ENCODE measurements at regions not wholly inside any gene's neighbourhood (a gene's known extent, or its start where the extent isn't known, plus 50 kb on each side); places are given as distances from the start of the nearest gene placed in this dataset.

- TF ChIP-seq CHD7 (IDR thresholded peaks at IDR 0.05; ENCODE audit: insufficient replicate concordance, low read length), result no peak
- TF ChIP-seq CBX5 (IDR thresholded peaks at IDR 0.05; ENCODE audit: low read depth, low read length), result no peak
- no peak for TF ChIP-seq CREB1 (IDR thresholded peaks at IDR 0.05)
- TF ChIP-seq, protein P1, sequence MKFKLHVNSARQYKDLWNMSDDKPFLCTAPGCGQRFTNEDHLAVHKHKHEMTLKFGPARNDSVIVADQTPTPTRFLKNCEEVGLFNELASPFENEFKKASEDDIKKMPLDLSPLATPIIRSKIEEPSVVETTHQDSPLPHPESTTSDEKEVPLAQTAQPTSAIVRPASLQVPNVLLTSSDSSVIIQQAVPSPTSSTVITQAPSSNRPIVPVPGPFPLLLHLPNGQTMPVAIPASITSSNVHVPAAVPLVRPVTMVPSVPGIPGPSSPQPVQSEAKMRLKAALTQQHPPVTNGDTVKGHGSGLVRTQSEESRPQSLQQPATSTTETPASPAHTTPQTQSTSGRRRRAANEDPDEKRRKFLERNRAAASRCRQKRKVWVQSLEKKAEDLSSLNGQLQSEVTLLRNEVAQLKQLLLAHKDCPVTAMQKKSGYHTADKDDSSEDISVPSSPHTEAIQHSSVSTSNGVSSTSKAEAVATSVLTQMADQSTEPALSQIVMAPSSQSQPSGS (IDR thresholded peaks at IDR 0.05; ENCODE audit: low read length), result no peak
- no peak for TF ChIP-seq CHD1 (IDR thresholded peaks at IDR 0.05; ENCODE audit: low read depth, low read length)
- no peak for TF ChIP-seq POLR2AphosphoS5 (IDR thresholded peaks at IDR 0.05; ENCODE audit: low read depth, low read length)
- TF ChIP-seq PHF8 (conservative IDR thresholded peaks at IDR 0.05; ENCODE audit: low read depth, low read length), result no peak
- no peak for TF ChIP-seq RXRA (IDR thresholded peaks at IDR 0.05; ENCODE audit: insufficient read depth, low read depth, low read length)
- no peak for TF ChIP-seq BRCA1 (IDR thresholded peaks at IDR 0.05; ENCODE audit: low read depth, low read length)
- no peak for TF ChIP-seq CTBP2 (IDR thresholded peaks at IDR 0.05; ENCODE audit: borderline replicate concordance, insufficient read depth, insufficient read length, low read length)
- no peak for TF ChIP-seq SP4 (IDR thresholded peaks at IDR 0.05; ENCODE audit: low read length)
- no peak for TF ChIP-seq KDM5A (IDR thresholded peaks at IDR 0.05; ENCODE audit: low read length)
These were observed 463.4 kb upstream of the ZNF507 start (continued) for GRCh38 chr19:31881988-31882387.
